ENCODE measurements at regions not wholly inside any gene's neighbourhood (a gene's known extent, or its start where the extent isn't known, plus 50 kb on each side); places are given as distances from the start of the nearest gene placed in this dataset.

GRCh38 chr5:3359642-3360041 is 236.0 kb upstream of the IRX1 start:
- H3K4me3 Mint-ChIP-seq: no peak overlapping the region
- peaks cover 3% of the 10 kb centered on the region; the same call in 1 of the 2 replicates for H3K36me3 Mint-ChIP-seq
- TF ChIP-seq TEAD1 (CRISPR knock-in tag; IDR thresholded peaks at IDR 0.05) (no peak), PREB (CRISPR knock-in tag; IDR thresholded peaks at IDR 0.05; ENCODE audit: borderline replicate concordance) (no peak), E2F5 (CRISPR knock-in tag; IDR thresholded peaks at IDR 0.05) (no peak), ATF1 (CRISPR knock-in tag; IDR thresholded peaks at IDR 0.05) (no peak), ZNF396 (CRISPR knock-in tag; IDR thresholded peaks at IDR 0.05; ENCODE audit: borderline replicate concordance) (no peak), ZNF281 (CRISPR knock-in tag; IDR thresholded peaks at IDR 0.05) (no peak), NFYB (CRISPR knock-in tag; conservative IDR thresholded peaks at IDR 0.05; ENCODE audit: low read depth) (no peak), RORB (CRISPR knock-in tag; IDR thresholded peaks at IDR 0.05) (no peak), CREM (CRISPR knock-in tag; IDR thresholded peaks at IDR 0.05) (no peak), NFATC4 (CRISPR knock-in tag; IDR thresholded peaks at IDR 0.05) (no peak), PRRX2 (CRISPR knock-in tag; IDR thresholded peaks at IDR 0.05) (no peak)
- H3K9me3 Mint-ChIP-seq: peaks cover 12% of the 10 kb centered on the region
- no peak overlapping the region for H3K27ac Mint-ChIP-seq
- ATAC-seq (no peak), DNase-seq (ENCODE audit: low spot score) (no peak)
- H3K4me1 Mint-ChIP-seq: no peaks in the 10 kb centered on the region
- POLR2A ChIA-PET: no interaction called here
- no peaks in the 10 kb centered on the region; the same call in 1 of the 2 replicates for H3K27me3 Mint-ChIP-seq (ENCODE audit: low read depth)
- CTCF ChIA-PET: interaction anchor here (0.6 kb wide), 1 partner anchor 74 kb away, joined by 3 read pairs; no protein-coding TSS in a partner anchor

- Mint-ChIP-seq H3K27me3 (ENCODE audit: low read depth) (no peaks in the 10 kb centered on the region; the same call in 1 of the 2 replicates), H3K9me3 (peaks cover 12% of the 10 kb centered on the region), H3K36me3 (peaks cover 3% of the 10 kb centered on the region; the same call in 1 of the 2 replicates), H3K4me3 (no peak overlapping the region), H3K27ac (no peak overlapping the region), H3K4me1 (no peaks in the 10 kb centered on the region)
- POLR2A ChIA-PET: no interaction called here
- no peak for TF ChIP-seq EMX1 (CRISPR knock-in tag; IDR thresholded peaks at IDR 0.05)
- no peak for TF ChIP-seq FOXK1 (CRISPR knock-in tag; IDR thresholded peaks at IDR 0.05)
- no peak for TF ChIP-seq HMGXB4 (CRISPR knock-in tag; IDR thresholded peaks at IDR 0.05)
- TF ChIP-seq ATF1 (CRISPR knock-in tag; IDR thresholded peaks at IDR 0.05): no peak
- no peak for TF ChIP-seq CDX4 (CRISPR knock-in tag; IDR thresholded peaks at IDR 0.05; ENCODE audit: borderline replicate concordance)
- no peak for TF ChIP-seq JUN (CRISPR knock-in tag; IDR thresholded peaks at IDR 0.05)
- TF ChIP-seq ESRRA (CRISPR knock-in tag; IDR thresholded peaks at IDR 0.05; ENCODE audit: borderline replicate concordance): no peak
- ATAC-seq (no peak), DNase-seq (ENCODE audit: low spot score) (no peak)
- CTCF ChIA-PET: no interaction called here
Observed at GRCh38 chr5:3357291-3357690, 238.3 kb upstream of the IRX1 start.

Data from WTC11 (cell line).